SK-N-SH (cell line): ENCODE measurements at regions not wholly inside any gene's neighbourhood (a gene's known extent, or its start where the extent isn't known, plus 50 kb on each side); places are given as distances from the start of the nearest gene placed in this dataset.

Experiments
- CTCF ChIA-PET: fragments of 300-600, 350-600 bp; formaldehyde crosslinking; extraction: SDS; loops from one replicate; lab custom pipeline; 2021; lab: Yijun Ruan, JAX
- POLR2A ChIA-PET: fragments of 350-600 bp; sonication (Branson Sonifier 250); formaldehyde crosslinking; extraction: SDS; loops from one replicate; lab custom pipeline; 2020; ENCODE audit warnings: antibody characterized with exemption, inconsistent platforms; lab: Yijun Ruan, JAX
- DNase-seq: peaks from one replicate; pipeline ENCODE4 v3.0.0; 2012
- H2AFZ ChIP-seq: fragments of 200-600 bp; sonication (generic); 2 replicates; pipeline ENCODE4 v1.8.1; 2016; ENCODE audit warnings: antibody characterized with exemption, mild to moderate bottlenecking, low read depth
- H3F3A ChIP-seq: fragments of 200-600 bp; sonication (generic); replicated peaks from 2 replicates; pipeline ENCODE3; 2016; ENCODE audit warnings: antibody characterized with exemption, mild to moderate bottlenecking; ENCODE audit not compliant: insufficient read depth
- H3K27ac ChIP-seq, 2 experiments: fragments of 200-500 bp in 1 of 2; fragments of 200-600 bp in 1 of 2; sonication (Bioruptor generic) in 1 of 2; sonication (generic), shearing (Covaris generic) in 1 of 2; 2 replicates each; pipeline versions ENCODE4 v1.5.1 to v1.6.1; 2014 to 2016; ENCODE audit warnings: low read depth in 2 of 2, inconsistent platforms in 1 of 2, low read length in 1 of 2, mild to moderate bottlenecking in 1 of 2, mixed read lengths in 1 of 2
- H3K27me3 ChIP-seq: fragments of 200-600 bp; sonication (generic), shearing (Covaris generic); 2 replicates; pipeline ENCODE4 v1.6.1; 2016; ENCODE audit warnings: mixed run types; ENCODE audit not compliant: insufficient read depth
- H3K36me3 ChIP-seq, 2 experiments: fragments of 200-500 bp in 1 of 2; fragments of 200-600 bp in 1 of 2; sonication (Bioruptor generic) in 1 of 2; sonication (generic) in 1 of 2; replicated peaks in 1 of 2; 2 replicates each; pipeline versions ENCODE3 to v1.5.1; 2014 to 2016; ENCODE audit warnings: low read length in 1 of 2, mild to moderate bottlenecking in 1 of 2; ENCODE audit not compliant: insufficient read depth in 2 of 2, control insufficient read depth in 1 of 2
- H3K4me1 ChIP-seq, 2 experiments: fragments of 200-500 bp in 1 of 2; fragments of 200-600 bp in 1 of 2; sonication (Bioruptor generic) in 1 of 2; sonication (generic), shearing (Covaris generic) in 1 of 2; 2 replicates each; pipeline versions ENCODE4 v1.5.1 to v1.6.1; 2014 to 2016; ENCODE audit warnings: low read depth in 1 of 2, low read length in 1 of 2, mixed run types in 1 of 2; ENCODE audit not compliant: insufficient read depth in 2 of 2, control insufficient read depth in 1 of 2
- H3K4me2 ChIP-seq: fragments of 200-600 bp; sonication (generic), shearing (Covaris generic); 2 replicates; pipeline ENCODE4 v1.6.1; 2017; ENCODE audit warnings: mixed run types
- H3K4me3 ChIP-seq, 2 experiments: fragments of 200-500 bp in 1 of 2; fragments of 200-600 bp in 1 of 2; sonication (Bioruptor generic) in 1 of 2; sonication (generic), shearing (Covaris generic) in 1 of 2; 2 replicates each; pipeline versions ENCODE4 v1.5.1 to v1.8.1; 2014 to 2016; ENCODE audit warnings: low read depth in 2 of 2, inconsistent platforms in 1 of 2, low read length in 1 of 2, mild to moderate bottlenecking in 1 of 2, mixed read lengths in 1 of 2, moderate library complexity in 1 of 2
- H3K79me2 ChIP-seq: fragments of 200-600 bp; sonication (generic); 2 replicates; pipeline ENCODE4 v1.8.1; 2017; ENCODE audit warnings: mild to moderate bottlenecking; ENCODE audit not compliant: insufficient read depth
- H3K9ac ChIP-seq: fragments of 200-600 bp; sonication (generic); 2 replicates; pipeline ENCODE4 v1.6.1; 2017; ENCODE audit warnings: mixed run types
- H3K9me2 ChIP-seq: fragments of 200-600 bp; sonication (generic); 2 replicates; pipeline ENCODE4 v1.6.1; 2017; ENCODE audit warnings: mixed run types
- H3K9me3 ChIP-seq: fragments of 200-600 bp; sonication (generic); 2 replicates; pipeline ENCODE4 v1.6.1; 2017; ENCODE audit warnings: mixed run types, mild to moderate bottlenecking, moderate library complexity
- H4K20me1 ChIP-seq: fragments of 200-600 bp; sonication (generic); 2 replicates; pipeline ENCODE4 v1.6.1; 2017; ENCODE audit warnings: mild to moderate bottlenecking, mixed run types; ENCODE audit not compliant: insufficient read depth
- CTCF ChIP-seq: fragments of 200-600 bp; sonication (generic); IDR thresholded peaks from 2 replicates; pipeline ENCODE4 v1.6.1; 2017; ENCODE audit warnings: antibody characterized with exemption, mild to moderate bottlenecking, moderate library complexity
- EZH2phosphoT487 ChIP-seq: fragments of 200-600 bp; sonication (generic); IDR thresholded peaks from 2 replicates; pipeline ENCODE4 v1.6.1; 2017; ENCODE audit warnings: low read depth, mixed run types, mild to moderate bottlenecking, antibody characterized with exemption, moderate library complexity, borderline replicate concordance
- FOXJ3 ChIP-seq: sonication (generic); formaldehyde crosslinking; IDR thresholded peaks from 2 replicates; pipeline ENCODE4 v1.5.1; 2020; ENCODE audit warnings: mild to moderate bottlenecking, missing genetic modification reagents
- FOXM1 ChIP-seq: IDR thresholded peaks from 2 replicates; pipeline ENCODE4 v1.4.0; 2012; ENCODE audit warnings: low read depth, mild to moderate bottlenecking
- GATA2 ChIP-seq: sonication (generic); formaldehyde crosslinking; IDR thresholded peaks from 2 replicates; pipeline ENCODE4 v1.5.0; 2020; ENCODE audit warnings: mild to moderate bottlenecking, missing genetic modification reagents
- MEF2A ChIP-seq: IDR thresholded peaks from 2 replicates; pipeline ENCODE4 v1.4.0; 2012; ENCODE audit warnings: low read depth, borderline replicate concordance
- NFIC ChIP-seq: IDR thresholded peaks from 2 replicates; pipeline ENCODE4 v1.4.0; 2012; ENCODE audit warnings: borderline replicate concordance
- NRF1 ChIP-seq: IDR thresholded peaks from 2 replicates; pipeline ENCODE4 v1.6.1; 2012; ENCODE audit warnings: low read depth, mild to moderate bottlenecking, low read length
- RAD21 ChIP-seq: IDR thresholded peaks from 2 replicates; pipeline ENCODE4 v1.6.1; 2012; ENCODE audit warnings: mild to moderate bottlenecking, low read length
- RXRA ChIP-seq: IDR thresholded peaks from 2 replicates; pipeline ENCODE4 v1.4.0; 2012; ENCODE audit warnings: low read depth, mild to moderate bottlenecking, borderline replicate concordance
- SMC3 ChIP-seq: IDR thresholded peaks from 2 replicates; pipeline ENCODE4 v1.6.1; 2012; ENCODE audit warnings: low read depth, low read length, improper control_type of control experiment
- TAF1 ChIP-seq: IDR thresholded peaks from 2 replicates; pipeline ENCODE4 v1.6.1; 2012; ENCODE audit warnings: low read depth, mild to moderate bottlenecking, low read length, moderate library complexity, borderline replicate concordance
- TEAD4 ChIP-seq: IDR thresholded peaks from 2 replicates; pipeline ENCODE4 v1.4.0; 2012; ENCODE audit warnings: mild to moderate bottlenecking, borderline replicate concordance; ENCODE audit not compliant: insufficient read depth
- USF1 ChIP-seq: IDR thresholded peaks from 2 replicates; pipeline ENCODE4 v1.4.0; 2012; ENCODE audit warnings: low read depth, borderline replicate concordance
- WGBS: methylation state at CpG from one replicate; pipeline ENCODE4 v1.1.6; 2017; ENCODE audit warnings: low lambda C conversion rate; 5-methylcytosine and 5-hydroxymethylcytosine counted together
- TF ChIP-seq, protein P1 (sequence below): IDR thresholded peaks from 2 replicates; pipeline ENCODE4 v1.6.1; 2012; ENCODE audit warnings: mild to moderate bottlenecking, low read depth, low read length, moderate library complexity
- TF ChIP-seq, protein P2 (sequence below): fragments of 150-350 bp; IDR thresholded peaks from 2 replicates; pipeline ENCODE4 v1.6.1; 2017; ENCODE audit warnings: antibody characterized with exemption, low read length, low read depth, borderline replicate concordance

DNA sequence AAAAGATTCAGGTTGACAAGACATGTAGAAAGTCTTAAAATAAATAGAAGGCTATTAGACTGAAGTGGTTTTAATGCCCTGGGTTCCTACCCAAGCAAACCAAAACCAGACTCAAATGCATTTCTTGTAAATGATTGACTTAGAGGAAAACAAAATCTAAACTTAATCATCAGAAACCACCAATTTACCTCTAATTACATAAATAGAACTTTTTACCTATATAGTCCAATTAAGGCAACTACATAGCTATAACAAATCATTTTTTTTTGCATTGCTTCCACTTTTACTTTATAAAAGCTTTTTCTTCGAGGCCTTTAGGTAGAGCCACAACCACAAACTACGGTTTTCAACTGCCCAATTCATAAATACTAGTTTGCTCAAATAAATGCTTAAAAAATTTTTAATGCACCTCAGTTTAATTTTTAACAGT is 231.3 kb upstream of the ARHGEF26 start:
- no peaks in the 10 kb centered on the region for H3K36me3 ChIP-seq
- no peaks in the 10 kb centered on the region for H3K79me2 ChIP-seq
- H3K4me1 ChIP-seq: no peaks in the 10 kb centered on the region
- H3K27me3 ChIP-seq: no peaks in the 10 kb centered on the region
- ChIA-PET POLR2A (no interaction called here), CTCF (no interaction called here)
- no peaks in the 10 kb centered on the region for H3F3A ChIP-seq
- no peak overlapping the region for H3K27ac ChIP-seq
- H3K4me3 ChIP-seq: no peak overlapping the region
- DNase-seq: no peak
- H3K4me2 ChIP-seq: no peak overlapping the region
- no peak for TF ChIP-seq TAF1
- TF ChIP-seq TEAD4: no peak
- no peak for TF ChIP-seq NRF1
- TF ChIP-seq NFIC: no peak
- no peak for TF ChIP-seq SMC3
- no peak for TF ChIP-seq GATA2 (CRISPR knock-in tag)
- TF ChIP-seq RAD21: no peak
- TF ChIP-seq, protein P1, sequence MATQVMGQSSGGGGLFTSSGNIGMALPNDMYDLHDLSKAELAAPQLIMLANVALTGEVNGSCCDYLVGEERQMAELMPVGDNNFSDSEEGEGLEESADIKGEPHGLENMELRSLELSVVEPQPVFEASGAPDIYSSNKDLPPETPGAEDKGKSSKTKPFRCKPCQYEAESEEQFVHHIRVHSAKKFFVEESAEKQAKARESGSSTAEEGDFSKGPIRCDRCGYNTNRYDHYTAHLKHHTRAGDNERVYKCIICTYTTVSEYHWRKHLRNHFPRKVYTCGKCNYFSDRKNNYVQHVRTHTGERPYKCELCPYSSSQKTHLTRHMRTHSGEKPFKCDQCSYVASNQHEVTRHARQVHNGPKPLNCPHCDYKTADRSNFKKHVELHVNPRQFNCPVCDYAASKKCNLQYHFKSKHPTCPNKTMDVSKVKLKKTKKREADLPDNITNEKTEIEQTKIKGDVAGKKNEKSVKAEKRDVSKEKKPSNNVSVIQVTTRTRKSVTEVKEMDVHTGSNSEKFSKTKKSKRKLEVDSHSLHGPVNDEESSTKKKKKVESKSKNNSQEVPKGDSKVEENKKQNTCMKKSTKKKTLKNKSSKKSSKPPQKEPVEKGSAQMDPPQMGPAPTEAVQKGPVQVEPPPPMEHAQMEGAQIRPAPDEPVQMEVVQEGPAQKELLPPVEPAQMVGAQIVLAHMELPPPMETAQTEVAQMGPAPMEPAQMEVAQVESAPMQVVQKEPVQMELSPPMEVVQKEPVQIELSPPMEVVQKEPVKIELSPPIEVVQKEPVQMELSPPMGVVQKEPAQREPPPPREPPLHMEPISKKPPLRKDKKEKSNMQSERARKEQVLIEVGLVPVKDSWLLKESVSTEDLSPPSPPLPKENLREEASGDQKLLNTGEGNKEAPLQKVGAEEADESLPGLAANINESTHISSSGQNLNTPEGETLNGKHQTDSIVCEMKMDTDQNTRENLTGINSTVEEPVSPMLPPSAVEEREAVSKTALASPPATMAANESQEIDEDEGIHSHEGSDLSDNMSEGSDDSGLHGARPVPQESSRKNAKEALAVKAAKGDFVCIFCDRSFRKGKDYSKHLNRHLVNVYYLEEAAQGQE: no peak
- no peak for TF ChIP-seq USF1
- TF ChIP-seq MEF2A: no peak
- TF ChIP-seq, protein P2, sequence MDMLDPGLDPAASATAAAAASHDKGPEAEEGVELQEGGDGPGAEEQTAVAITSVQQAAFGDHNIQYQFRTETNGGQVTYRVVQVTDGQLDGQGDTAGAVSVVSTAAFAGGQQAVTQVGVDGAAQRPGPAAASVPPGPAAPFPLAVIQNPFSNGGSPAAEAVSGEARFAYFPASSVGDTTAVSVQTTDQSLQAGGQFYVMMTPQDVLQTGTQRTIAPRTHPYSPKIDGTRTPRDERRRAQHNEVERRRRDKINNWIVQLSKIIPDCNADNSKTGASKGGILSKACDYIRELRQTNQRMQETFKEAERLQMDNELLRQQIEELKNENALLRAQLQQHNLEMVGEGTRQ: no peak
- TF ChIP-seq FOXM1: no peak
- TF ChIP-seq RXRA: no peak
- WGBS: 22% methylated on average over 2 of the region's 2 CpGs
- H3K9ac ChIP-seq: no peak overlapping the region
- H4K20me1 ChIP-seq: no peaks in the 10 kb centered on the region
- H3K9me2 ChIP-seq: no peaks in the 10 kb centered on the region
- no peak overlapping the region for H2AFZ ChIP-seq
- no peaks in the 10 kb centered on the region for H3K9me3 ChIP-seq

- ChIA-PET CTCF (no interaction called here), POLR2A (no interaction called here)
- no peaks in the 10 kb centered on the region for H3K27me3 ChIP-seq
- no peak for DNase-seq
- no peaks in the 10 kb centered on the region for H3K9me2 ChIP-seq
- no peak overlapping the region for H2AFZ ChIP-seq
- no peak overlapping the region for H3K27ac ChIP-seq
- H3K4me3 ChIP-seq: no peak overlapping the region
- H3F3A ChIP-seq: no peaks in the 10 kb centered on the region
- H3K36me3 ChIP-seq: no peaks in the 10 kb centered on the region
- no peak overlapping the region for H3K9ac ChIP-seq
- no peaks in the 10 kb centered on the region for H3K9me3 ChIP-seq
- 59% methylated on average over 5 of the region's 5 CpGs for WGBS
- no peaks in the 10 kb centered on the region for H3K79me2 ChIP-seq
- no peak overlapping the region for H3K4me2 ChIP-seq
- no peaks in the 10 kb centered on the region for H4K20me1 ChIP-seq
- no peaks in the 10 kb centered on the region for H3K4me1 ChIP-seq
- TF ChIP-seq FOXJ3 (CRISPR knock-in tag) (no peak), TAF1 (no peak), NFIC (no peak), CTCF (no peak), EZH2phosphoT487 (no peak)
- TF ChIP-seq, protein P2: no peak
- TF ChIP-seq, protein P1: no peak
Observed at GRCh38 chr3:153892126-153892525, 229.1 kb upstream of the ARHGEF26 start.
